Tibial artery (tissue), 4 donors: ENCODE measurements at regions not wholly inside any gene's neighbourhood (a gene's known extent, or its start where the extent isn't known, plus 50 kb on each side); places are given as distances from the start of the nearest gene placed in this dataset.

Experiments used
- DNase-seq, 2 donors: peaks; one replicate each; pipeline ENCODE4 v3.0.0-alpha.2; 2019
- H3K27ac ChIP-seq, 2 donors: fragments of 200-600 bp; sonication (generic) in 1 of 2; 1 replicate in 1 of 2; 2 replicates in 1 of 2; pipeline ENCODE4 v1.5.1; 2018 to 2019; ENCODE audit warnings: mild to moderate bottlenecking in 1 of 2
- H3K27me3 ChIP-seq, 2 donors: fragments of 200-600 bp; sonication (generic) in 1 of 2; one replicate each; pipeline versions ENCODE4 v1.5.1 to v1.6.0; 2016 to 2019
- H3K36me3 ChIP-seq, 3 donors: fragments of 200-600 bp; sonication (generic) in 2 of 3; one replicate each; pipeline ENCODE4 v1.5.1; 2016 to 2019; ENCODE audit warnings: mild to moderate bottlenecking in 2 of 3
- H3K4me1 ChIP-seq, 4 donors: fragments of 200-600 bp; sonication (generic) in 2 of 4; 1 replicate in 3 of 4; 2 replicates in 1 of 4; pipeline ENCODE4 v1.5.1; 2016 to 2019
- H3K4me3 ChIP-seq, 2 donors: fragments of 200-600 bp; sonication (generic) in 1 of 2; 1 replicate in 1 of 2; 2 replicates in 1 of 2; pipeline ENCODE4 v1.5.1; 2018 to 2019; ENCODE audit warnings: mild to moderate bottlenecking in 2 of 2
- H3K9me3 ChIP-seq, 3 donors: fragments of 200-600 bp; sonication (generic) in 1 of 3; one replicate each; pipeline ENCODE4 v1.5.1; 2016 to 2019
- CTCF ChIP-seq, 2 experiments: fragments of 200-600 bp in 1 of 2; fragments of 450-650 bp in 1 of 2; IDR thresholded peaks; one replicate each; pipeline ENCODE4 v1.5.1; 2017 to 2019; ENCODE audit warnings: antibody characterized with exemption in 2 of 2, mild to moderate bottlenecking in 1 of 2, moderate library complexity in 1 of 2
- intact Hi-C: fragments of 100-400 bp; cut with DNase I; formaldehyde crosslinking; loops from one replicate; pipeline ENCODE4 v1.15.0; 2023; ENCODE audit warnings: low total_unique reads

GRCh38 chr21:19011451-19011850 is 607.9 kb upstream of the TMPRSS15 start:
- no peak for DNase-seq
- intact Hi-C loops = no loop called here
- H3K27me3 ChIP-seq = no peaks in the 10 kb centered on the region
- no peaks in the 10 kb centered on the region for H3K4me1 ChIP-seq
- H3K4me3 ChIP-seq = no peak overlapping the region
- no peaks in the 10 kb centered on the region for H3K9me3 ChIP-seq
- no peaks in the 10 kb centered on the region for H3K36me3 ChIP-seq
- H3K27ac ChIP-seq = no peak overlapping the region
- TF ChIP-seq CTCF (IDR thresholded peaks at IDR 0.05) = no peak

GRCh38 chr21:19013916-19014315 is 610.3 kb upstream of the TMPRSS15 start:
- Histone ChIP-seq H3K4me1 (no peaks in the 10 kb centered on the region), H3K4me3 (no peak overlapping the region), H3K27ac (no peak overlapping the region), H3K36me3 (no peaks in the 10 kb centered on the region), H3K27me3 (no peaks in the 10 kb centered on the region), H3K9me3 (no peaks in the 10 kb centered on the region)
- intact Hi-C loops = no loop called here
- DNase-seq = no peak
- TF ChIP-seq CTCF (IDR thresholded peaks at IDR 0.05) = no peak

- Histone ChIP-seq H3K4me3 (no peak overlapping the region), H3K27ac (no peak overlapping the region), H3K9me3 (no peaks in the 10 kb centered on the region), H3K4me1 (no peaks in the 10 kb centered on the region), H3K36me3 (no peaks in the 10 kb centered on the region), H3K27me3 (no peaks in the 10 kb centered on the region)
- TF ChIP-seq CTCF (IDR thresholded peaks at IDR 0.05) = no peak
- intact Hi-C loops = no loop called here
- no peak for DNase-seq
Observed at GRCh38 chr21:19018529-19018928, 614.9 kb upstream of the TMPRSS15 start.

- no peak overlapping the region for H3K27ac ChIP-seq
- no peaks in the 10 kb centered on the region for H3K27me3 ChIP-seq
- no peaks in the 10 kb centered on the region for H3K36me3 ChIP-seq
- H3K4me1 ChIP-seq = no peaks in the 10 kb centered on the region
- DNase-seq = no peak
- H3K4me3 ChIP-seq = no peak overlapping the region
- intact Hi-C loops = no loop called here
- H3K9me3 ChIP-seq = no peaks in the 10 kb centered on the region
- no peak for TF ChIP-seq CTCF (IDR thresholded peaks at IDR 0.05)
Observed at GRCh38 chr21:19022978-19023377, 619.4 kb upstream of the TMPRSS15 start.

- H3K4me1 ChIP-seq = no peaks in the 10 kb centered on the region
- no peaks in the 10 kb centered on the region for H3K9me3 ChIP-seq
- no peak overlapping the region for H3K27ac ChIP-seq
- TF ChIP-seq CTCF (IDR thresholded peaks at IDR 0.05) = no peak
- H3K4me3 ChIP-seq = no peak overlapping the region
- intact Hi-C loops = no loop called here
- H3K36me3 ChIP-seq = no peaks in the 10 kb centered on the region
- no peak for DNase-seq
- no peaks in the 10 kb centered on the region for H3K27me3 ChIP-seq
Observed at GRCh38 chr21:19026911-19027310, 623.3 kb upstream of the TMPRSS15 start.

GRCh38 chr21:19029816-19030215 is 626.2 kb upstream of the TMPRSS15 start:
- Histone ChIP-seq H3K36me3 (no peaks in the 10 kb centered on the region), H3K4me3 (no peak overlapping the region), H3K27me3 (no peaks in the 10 kb centered on the region), H3K9me3 (no peaks in the 10 kb centered on the region), H3K27ac (no peak overlapping the region), H3K4me1 (no peaks in the 10 kb centered on the region)
- intact Hi-C loops = no loop called here
- no peak for DNase-seq
- TF ChIP-seq CTCF (IDR thresholded peaks at IDR 0.05) = no peak
